Pancreas (tissue), 10 donors: ENCODE measurements at regions not wholly inside any gene's neighbourhood (a gene's known extent, or its start where the extent isn't known, plus 50 kb on each side); places are given as distances from the start of the nearest gene placed in this dataset.

Source experiments
- ATAC-seq, 4 donors: fragments of 200-7000 bp; cut with Tn5 transposase; one replicate each; pipeline versions ENCODE4 v1.8.0 to v1.9.1; 2020; ENCODE audit warnings: mild to moderate bottlenecking in 4 of 4, moderate library complexity in 4 of 4
- DNase-seq, 6 donors: peaks; one replicate each; pipeline ENCODE4 v3.0.0-alpha.2; 2020
- FAIRE-seq: peaks from 2 replicates; lab custom pipeline; 2012; peaks lifted over from hg19 to GRCh38; lab: Jason Lieb, UNC
- H3K27ac ChIP-seq, 4 donors: fragments of 200-600 bp; sonication (generic); 1 replicate in 3 of 4; 2 replicates in 1 of 4; pipeline versions ENCODE4 v1.5.0 to v1.8.0; 2020
- H3K27me3 ChIP-seq, 4 donors: fragments of 200-600 bp; one replicate each; pipeline ENCODE4 v1.8.0; 2021
- H3K36me3 ChIP-seq, 3 donors: fragments of 200-600 bp; sonication (generic) in 1 of 3; one replicate each; pipeline versions ENCODE4 v1.5.0 to v1.8.0; 2020 to 2021
- H3K4me1 ChIP-seq, 3 donors: fragments of 200-600 bp; one replicate each; pipeline ENCODE4 v1.8.0; 2021
- H3K4me3 ChIP-seq, 4 donors: fragments of 200-600 bp; sonication (generic) in 2 of 4; one replicate each; pipeline versions ENCODE4 v1.5.0 to v1.8.0; 2020 to 2021
- H3K9me3 ChIP-seq, 4 donors: fragments of 200-600 bp; one replicate each; pipeline ENCODE4 v1.8.0; 2021
- WGBS, 2 donors: extraction: QIAGEN DNeasy Blood & Tissue Kit; methylation state at CpG; one replicate each; pipeline ENCODE4 v1.1.7; 2013; 5-methylcytosine and 5-hydroxymethylcytosine counted together
- intact Hi-C, 3 donors: fragments of 100-400 bp; cut with DNase I; formaldehyde crosslinking; loops; one replicate each; pipeline versions ENCODE4 v1.11.1 to v1.14.2; 2022
- TF ChIP-seq, protein P1 (sequence below), 4 donors: fragments of 200-600 bp; sonication (generic) in 3 of 4; IDR thresholded peaks; one replicate each; pipeline versions ENCODE4 v1.5.0 to v1.8.0; 2021; ENCODE audit warnings: antibody characterized with exemption in 4 of 4
- donor health status: healthy with polysubstance abuse.
- donor health status: DM: no; HTN: no; CAD: no; lungs with moderate emphysema.
- donor health status: DM: no; HTN: no; CAD: no.
- donor health status: control.
- donor health status: control.
- donor health status: Bipolar disorder and iron deficiency.
- donor health status: DM: yes; HTN: yes; CAD: no.
- donor health status: DM: no; HTN: no; CAD: no.
- donor health status: DM: no; HTN: no; CAD: no.
- donor health status: DM: yes; HTN: yes; CAD: no.

DNA sequence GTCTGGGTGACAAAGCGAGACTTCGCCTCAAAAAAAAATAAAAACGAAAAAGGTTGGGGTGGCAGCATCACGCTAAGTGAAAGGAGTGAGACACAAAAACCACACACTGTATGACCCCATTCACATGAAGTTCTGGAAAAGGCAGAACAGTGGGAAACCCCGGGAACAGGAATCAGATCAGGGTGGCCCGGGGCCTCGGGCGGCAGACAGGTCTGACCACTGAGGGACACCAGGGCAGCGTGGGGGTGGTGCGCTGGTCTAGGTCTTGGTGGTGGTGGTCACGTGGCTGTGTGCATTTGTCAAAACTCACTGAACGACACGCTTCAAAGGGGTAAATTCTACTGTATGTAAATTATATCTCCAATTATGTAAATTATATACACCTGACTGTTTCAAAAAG, 79.7 kb upstream of the PRR20G start:
- TF ChIP-seq, protein P1, sequence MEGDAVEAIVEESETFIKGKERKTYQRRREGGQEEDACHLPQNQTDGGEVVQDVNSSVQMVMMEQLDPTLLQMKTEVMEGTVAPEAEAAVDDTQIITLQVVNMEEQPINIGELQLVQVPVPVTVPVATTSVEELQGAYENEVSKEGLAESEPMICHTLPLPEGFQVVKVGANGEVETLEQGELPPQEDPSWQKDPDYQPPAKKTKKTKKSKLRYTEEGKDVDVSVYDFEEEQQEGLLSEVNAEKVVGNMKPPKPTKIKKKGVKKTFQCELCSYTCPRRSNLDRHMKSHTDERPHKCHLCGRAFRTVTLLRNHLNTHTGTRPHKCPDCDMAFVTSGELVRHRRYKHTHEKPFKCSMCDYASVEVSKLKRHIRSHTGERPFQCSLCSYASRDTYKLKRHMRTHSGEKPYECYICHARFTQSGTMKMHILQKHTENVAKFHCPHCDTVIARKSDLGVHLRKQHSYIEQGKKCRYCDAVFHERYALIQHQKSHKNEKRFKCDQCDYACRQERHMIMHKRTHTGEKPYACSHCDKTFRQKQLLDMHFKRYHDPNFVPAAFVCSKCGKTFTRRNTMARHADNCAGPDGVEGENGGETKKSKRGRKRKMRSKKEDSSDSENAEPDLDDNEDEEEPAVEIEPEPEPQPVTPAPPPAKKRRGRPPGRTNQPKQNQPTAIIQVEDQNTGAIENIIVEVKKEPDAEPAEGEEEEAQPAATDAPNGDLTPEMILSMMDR (IDR thresholded peaks at IDR 0.05), result no peak
- H3K27me3 ChIP-seq, result no peaks in the 10 kb centered on the region
- WGBS, 2 donors, result 74 to 86% methylated on average over 13 of the region's 13 CpGs

DNA sequence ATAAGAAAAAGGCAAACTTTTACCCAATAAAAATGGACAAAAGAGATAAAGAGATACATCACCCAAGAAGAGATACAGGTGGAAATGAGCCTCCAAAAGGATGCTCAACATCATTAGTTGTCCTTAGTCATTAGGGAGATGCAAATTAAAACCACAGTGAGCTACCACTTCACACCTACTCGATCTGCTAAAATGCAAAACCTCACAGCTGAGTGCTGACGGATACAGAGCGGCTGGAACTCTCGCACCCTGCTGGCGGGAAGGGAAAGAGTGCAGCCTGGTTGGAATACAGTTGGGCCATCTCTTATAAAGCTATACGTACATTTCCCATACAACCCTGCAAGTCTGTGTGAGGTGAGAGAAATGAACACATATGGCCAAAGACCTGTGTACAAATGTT, 78.5 kb upstream of the PRR20G start:
- intact Hi-C loops, result no loop called here
- no peaks in the 10 kb centered on the region for H3K4me1 ChIP-seq
- 57 to 71% methylated on average over 6 of the region's 6 CpGs for WGBS, 2 donors

More for the DNA sequence above, 79.7 kb upstream of the PRR20G start:
- DNase-seq (no peak), FAIRE-seq (no peak), ATAC-seq (no peak)
- intact Hi-C loops, result no loop called here
- H3K27ac ChIP-seq, result no peak overlapping the region
- no peaks in the 10 kb centered on the region for H3K9me3 ChIP-seq
- H3K4me3 ChIP-seq, result no peak overlapping the region
- no peaks in the 10 kb centered on the region for H3K36me3 ChIP-seq
- no peaks in the 10 kb centered on the region for H3K4me1 ChIP-seq

DNA sequence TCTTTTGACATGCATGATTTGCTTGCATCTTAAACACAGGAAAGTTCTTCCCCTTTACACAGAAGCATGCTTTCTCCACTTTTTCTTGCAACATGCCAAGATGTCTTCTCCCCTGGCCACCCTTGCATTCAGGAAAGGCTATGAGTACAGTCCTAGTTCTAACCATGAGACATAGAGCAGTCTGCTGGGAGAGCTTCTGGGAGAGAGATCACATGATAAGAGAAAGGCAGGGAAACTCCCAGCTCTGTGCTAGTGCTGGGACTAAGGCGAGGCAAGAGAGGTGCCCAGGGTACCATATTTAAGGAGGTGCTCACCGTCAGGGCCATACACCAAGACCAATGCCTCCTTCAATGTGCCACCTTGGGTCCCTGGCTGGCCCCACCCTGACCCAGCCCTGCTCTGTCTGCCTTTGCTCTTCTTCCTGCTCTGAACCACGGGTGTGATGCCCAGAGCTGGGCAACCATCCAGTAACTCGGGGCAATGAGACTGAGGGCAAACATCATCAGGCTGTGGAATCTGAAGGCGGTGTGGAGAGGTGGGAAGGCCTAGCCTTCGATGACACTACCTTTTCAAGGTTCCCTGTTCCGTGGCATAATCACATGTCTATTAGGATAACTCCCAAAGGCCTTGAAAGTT, 77.4 kb upstream of the PRR20G start:
- Histone ChIP-seq H3K9me3 (no peaks in the 10 kb centered on the region), H3K27me3 (no peaks in the 10 kb centered on the region), H3K4me1 (no peaks in the 10 kb centered on the region), H3K36me3 (no peaks in the 10 kb centered on the region), H3K27ac (no peak overlapping the region), H3K4me3 (no peak overlapping the region)
- ATAC-seq (no peak), DNase-seq (no peak), FAIRE-seq (no peak)
- TF ChIP-seq, protein P1 (IDR thresholded peaks at IDR 0.05), result no peak
- WGBS, 2 donors, result 52 to 59% methylated on average over 7 of the region's 7 CpGs
- intact Hi-C loops, result no loop called here

More for the DNA sequence above, 78.5 kb upstream of the PRR20G start:
- H3K36me3 ChIP-seq, result no peaks in the 10 kb centered on the region
- no peak for ATAC-seq
- no peak for DNase-seq
- TF ChIP-seq, protein P1 (IDR thresholded peaks at IDR 0.05), result no peak
- H3K9me3 ChIP-seq, result no peaks in the 10 kb centered on the region
- no peak for FAIRE-seq
- no peaks in the 10 kb centered on the region for H3K27me3 ChIP-seq
- H3K4me3 ChIP-seq, result no peak overlapping the region
- H3K27ac ChIP-seq, result no peak overlapping the region

DNA sequence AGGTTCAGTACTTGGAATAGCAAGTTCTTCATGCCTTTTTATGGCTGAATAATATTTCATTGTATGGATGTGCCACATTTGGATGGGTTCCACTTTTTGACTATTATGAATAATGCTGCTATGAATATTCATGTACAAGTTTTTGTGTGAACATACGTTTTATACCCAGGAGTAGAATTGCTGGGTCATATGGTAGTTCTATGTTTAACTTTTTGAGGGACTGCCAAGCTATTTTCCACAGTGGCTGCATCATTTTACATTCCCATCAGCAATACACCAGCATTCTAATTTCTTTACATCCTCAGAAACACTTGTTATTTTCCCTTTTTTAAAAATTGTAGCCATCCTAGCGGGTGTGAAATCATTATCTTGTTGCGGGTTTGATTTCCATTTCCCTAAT, 76.0 kb upstream of the PRR20G start:
- Histone ChIP-seq H3K27me3 (no peaks in the 10 kb centered on the region), H3K36me3 (no peaks in the 10 kb centered on the region), H3K4me1 (no peaks in the 10 kb centered on the region), H3K4me3 (no peak overlapping the region), H3K9me3 (no peaks in the 10 kb centered on the region), H3K27ac (no peak overlapping the region)
- FAIRE-seq (no peak), DNase-seq (no peak), ATAC-seq (no peak)
- TF ChIP-seq, protein P1 (IDR thresholded peaks at IDR 0.05), result no peak
- 72 to 80% methylated on average over 3 of the region's 3 CpGs for WGBS, 2 donors
- intact Hi-C loops, result no loop called here

DNA sequence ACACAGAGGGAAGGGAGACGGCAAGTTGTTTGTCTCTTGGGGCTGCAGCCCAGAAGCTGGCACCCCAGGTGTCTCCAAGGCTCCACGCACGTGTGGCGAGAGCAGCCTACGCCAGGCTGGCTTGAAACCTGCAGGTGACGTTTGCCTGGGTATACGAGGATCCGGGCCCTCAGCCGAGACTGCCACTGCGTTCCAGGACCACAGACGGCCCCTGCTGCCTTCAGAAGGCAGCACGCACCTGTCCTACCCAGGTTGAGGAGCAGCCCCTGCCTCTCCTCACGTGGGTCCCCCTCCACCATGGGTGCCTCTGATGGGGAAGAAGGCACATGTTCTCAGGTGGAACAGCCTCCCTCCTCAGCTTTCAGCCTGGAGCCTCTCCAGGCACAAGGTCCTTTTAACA, 75.3 kb upstream of the PRR20G start:
- 40 to 47% methylated on average over 13 of the region's 13 CpGs for WGBS, 2 donors
- H3K27me3 ChIP-seq, result no peaks in the 10 kb centered on the region
- no peaks in the 10 kb centered on the region for H3K4me1 ChIP-seq
- no peak overlapping the region for H3K4me3 ChIP-seq
- no peak for DNase-seq
- no peak for ATAC-seq
- TF ChIP-seq, protein P1 (IDR thresholded peaks at IDR 0.05), result no peak
- H3K36me3 ChIP-seq, result no peaks in the 10 kb centered on the region
- no peaks in the 10 kb centered on the region for H3K9me3 ChIP-seq
- FAIRE-seq, result no peak
- intact Hi-C loops, result no loop called here
- H3K27ac ChIP-seq, result no peak overlapping the region
